ENCODE measurements at regions not wholly inside any gene's neighbourhood (a gene's known extent, or its start where the extent isn't known, plus 50 kb on each side); places are given as distances from the start of the nearest gene placed in this dataset.

- intact Hi-C loops (cut with micrococcal nuclease; ENCODE audit: unreplicated experiment) = no loop called here
- no peak for TF ChIP-seq SMAD5 (IDR thresholded peaks at IDR 0.05; ENCODE audit: low read depth)
- TF ChIP-seq MYB (IDR thresholded peaks at IDR 0.05; ENCODE audit: borderline replicate concordance, low read depth, low read length) = no peak
- TF ChIP-seq ZBED1 (IDR thresholded peaks at IDR 0.05; ENCODE audit: borderline replicate concordance) = no peak
- TF ChIP-seq HSF1 (IDR thresholded peaks at IDR 0.05; ENCODE audit: low read depth, low read length) = no peak
- TF ChIP-seq SRF (IDR thresholded peaks at IDR 0.05; ENCODE audit: low read depth in 2 of 2, low read length in 2 of 2) = no peak
- TF ChIP-seq RAD21 (IDR thresholded peaks at IDR 0.05; ENCODE audit: insufficient read depth, low read depth, low read length) = no peak
- TF ChIP-seq TCF7 (IDR thresholded peaks at IDR 0.05; ENCODE audit: borderline replicate concordance) = no peak
- TF ChIP-seq REST (IDR thresholded peaks at IDR 0.05; ENCODE audit: low read depth, low read length) = no peak
- TF ChIP-seq, protein P1, sequence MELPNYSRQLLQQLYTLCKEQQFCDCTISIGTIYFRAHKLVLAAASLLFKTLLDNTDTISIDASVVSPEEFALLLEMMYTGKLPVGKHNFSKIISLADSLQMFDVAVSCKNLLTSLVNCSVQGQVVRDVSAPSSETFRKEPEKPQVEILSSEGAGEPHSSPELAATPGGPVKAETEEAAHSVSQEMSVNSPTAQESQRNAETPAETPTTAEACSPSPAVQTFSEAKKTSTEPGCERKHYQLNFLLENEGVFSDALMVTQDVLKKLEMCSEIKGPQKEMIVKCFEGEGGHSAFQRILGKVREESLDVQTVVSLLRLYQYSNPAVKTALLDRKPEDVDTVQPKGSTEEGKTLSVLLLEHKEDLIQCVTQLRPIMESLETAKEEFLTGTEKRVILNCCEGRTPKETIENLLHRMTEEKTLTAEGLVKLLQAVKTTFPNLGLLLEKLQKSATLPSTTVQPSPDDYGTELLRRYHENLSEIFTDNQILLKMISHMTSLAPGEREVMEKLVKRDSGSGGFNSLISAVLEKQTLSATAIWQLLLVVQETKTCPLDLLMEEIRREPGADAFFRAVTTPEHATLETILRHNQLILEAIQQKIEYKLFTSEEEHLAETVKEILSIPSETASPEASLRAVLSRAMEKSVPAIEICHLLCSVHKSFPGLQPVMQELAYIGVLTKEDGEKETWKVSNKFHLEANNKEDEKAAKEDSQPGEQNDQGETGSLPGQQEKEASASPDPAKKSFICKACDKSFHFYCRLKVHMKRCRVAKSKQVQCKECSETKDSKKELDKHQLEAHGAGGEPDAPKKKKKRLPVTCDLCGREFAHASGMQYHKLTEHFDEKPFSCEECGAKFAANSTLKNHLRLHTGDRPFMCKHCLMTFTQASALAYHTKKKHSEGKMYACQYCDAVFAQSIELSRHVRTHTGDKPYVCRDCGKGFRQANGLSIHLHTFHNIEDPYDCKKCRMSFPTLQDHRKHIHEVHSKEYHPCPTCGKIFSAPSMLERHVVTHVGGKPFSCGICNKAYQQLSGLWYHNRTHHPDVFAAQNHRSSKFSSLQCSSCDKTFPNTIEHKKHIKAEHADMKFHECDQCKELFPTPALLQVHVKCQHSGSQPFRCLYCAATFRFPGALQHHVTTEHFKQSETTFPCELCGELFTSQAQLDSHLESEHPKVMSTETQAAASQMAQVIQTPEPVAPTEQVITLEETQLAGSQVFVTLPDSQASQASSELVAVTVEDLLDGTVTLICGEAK (IDR thresholded peaks at IDR 0.05; ENCODE audit: borderline replicate concordance) = no peak
- TF ChIP-seq KAT2A (conservative IDR thresholded peaks at IDR 0.05; ENCODE audit: control insufficient read depth, low read depth, low read length) = no peak
- TF ChIP-seq JUNB (IDR thresholded peaks at IDR 0.05) = no peak
- TF ChIP-seq PKNOX1 (IDR thresholded peaks at IDR 0.05) = no peak
- Histone ChIP-seq H3K27ac (ENCODE audit: control insufficient read depth, insufficient read depth) (no peak overlapping the region), H3K4me2 (ENCODE audit: control insufficient read depth, insufficient read depth) (no peak overlapping the region), H2AFZ (ENCODE audit: control insufficient read depth, low read depth, low read length) (no peak overlapping the region), H3K36me3 (ENCODE audit: control insufficient read depth in 2 of 2, insufficient read depth in 2 of 2, low read length in 1 of 2) (no peaks in the 10 kb centered on the region), H3K27me3 (replicated peaks in 1 of 2; ENCODE audit: control insufficient read depth in 2 of 2, insufficient read depth in 2 of 2, low read length in 1 of 2) (no peaks in the 10 kb centered on the region), H3K9me3 (replicated peaks; ENCODE audit: control insufficient read depth, insufficient read depth, low read length) (no peaks in the 10 kb centered on the region), H3K79me2 (ENCODE audit: control insufficient read depth, insufficient read depth, low read length) (no peaks in the 10 kb centered on the region), H3K9ac (ENCODE audit: control insufficient read depth, insufficient read depth, low read length) (no peak overlapping the region), H3K4me3 (no peak overlapping the region), H4K20me1 (ENCODE audit: control insufficient read depth, insufficient read depth) (no peaks in the 10 kb centered on the region), H3K4me1 (ENCODE audit: control insufficient read depth, insufficient read depth, low read length) (no peaks in the 10 kb centered on the region)
- in situ Hi-C loops (cut with MboI) = no loop called here
- BruUV-seq (replicated peaks) = no TSS peak
- FAIRE-seq (no peak), DNase-seq (ENCODE audit: low read depth, low spot score) (no peak), ATAC-seq (no peak)
- 14% methylated on average over 2 of the region's 2 CpGs for WGBS (ENCODE audit: insufficient coverage, insufficient replicate concordance, low lambda C conversion rate, missing lambda C conversion rate)
- RAD21 ChIA-PET (ENCODE audit: unreplicated experiment) = no interaction called here
- SMC1A ChIA-PET (ENCODE audit: uncharacterized antibody, unreplicated experiment) = interaction anchor here (0.9 to 1.0 kb wide), 2 partner anchors 10 to 66 kb away, joined by 3 read pairs; no protein-coding TSS in a partner anchor
- POLR2A ChIA-PET = interaction anchor here (0.7 kb wide), 1 partner anchor 211 kb away, joined by 3 read pairs; no protein-coding TSS in a partner anchor
- CTCF ChIA-PET = interaction anchor here (0.5 kb wide), 1 partner anchor 126 kb away, joined by 6 read pairs; no protein-coding TSS in a partner anchor
These were observed 170.2 kb upstream of the PCDH18 start for GRCh38 chr4:137702512-137702911.

Measured in GM12878 (cell line).